ENCODE measurements at regions not wholly inside any gene's neighbourhood (a gene's known extent, or its start where the extent isn't known, plus 50 kb on each side); places are given as distances from the start of the nearest gene placed in this dataset.

DNA sequence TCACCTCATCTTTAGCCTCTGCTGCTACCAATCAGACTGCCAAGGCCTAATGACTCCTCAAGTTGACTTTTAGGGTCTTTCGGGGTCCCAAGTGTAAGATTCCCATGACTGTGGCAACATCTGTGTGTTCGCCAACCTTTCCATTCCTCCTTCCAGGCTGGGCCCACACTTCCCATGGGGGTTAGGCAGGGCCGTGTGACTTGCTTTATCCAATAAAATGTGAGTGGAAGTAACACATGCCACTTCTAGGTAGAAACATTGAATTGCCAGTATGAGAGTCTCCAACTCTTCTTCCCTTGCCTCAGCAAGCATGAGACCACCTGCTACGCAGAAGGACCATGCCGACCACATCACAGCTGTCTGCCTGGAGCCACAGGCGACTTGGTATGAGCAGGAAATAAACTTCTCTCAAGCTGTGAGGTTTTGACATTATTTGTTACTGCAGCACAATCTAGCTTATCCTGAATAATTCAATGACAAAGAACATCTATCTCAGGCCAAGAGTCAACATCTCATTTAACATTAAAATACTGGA is 190.4 kb upstream of the IER5L start:
- no peak for DNase-seq (ENCODE audit: extremely low read depth in 1 of 2, low read depth in 1 of 2)

DNA sequence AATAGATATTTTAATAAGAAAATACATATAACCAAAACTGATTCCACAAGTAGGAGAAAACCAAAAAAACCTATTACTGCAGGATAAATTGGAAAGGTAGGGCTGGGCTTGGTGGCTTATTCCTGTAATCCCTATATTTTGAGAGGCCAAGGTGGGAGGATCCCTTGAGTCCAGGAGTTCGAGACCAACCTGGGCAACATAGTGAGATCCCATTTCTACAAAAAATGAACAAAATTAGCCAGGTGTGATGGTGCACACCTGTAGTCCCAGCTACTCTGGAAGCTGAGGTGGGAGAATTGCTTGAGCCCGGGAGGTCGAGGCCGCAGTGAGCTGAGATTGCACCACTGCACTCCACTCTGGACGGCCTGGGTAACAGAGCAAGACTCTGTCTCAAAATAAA is 189.2 kb upstream of the IER5L start:
- no peak for DNase-seq (ENCODE audit: extremely low read depth in 1 of 2, low read depth in 1 of 2)

DNA sequence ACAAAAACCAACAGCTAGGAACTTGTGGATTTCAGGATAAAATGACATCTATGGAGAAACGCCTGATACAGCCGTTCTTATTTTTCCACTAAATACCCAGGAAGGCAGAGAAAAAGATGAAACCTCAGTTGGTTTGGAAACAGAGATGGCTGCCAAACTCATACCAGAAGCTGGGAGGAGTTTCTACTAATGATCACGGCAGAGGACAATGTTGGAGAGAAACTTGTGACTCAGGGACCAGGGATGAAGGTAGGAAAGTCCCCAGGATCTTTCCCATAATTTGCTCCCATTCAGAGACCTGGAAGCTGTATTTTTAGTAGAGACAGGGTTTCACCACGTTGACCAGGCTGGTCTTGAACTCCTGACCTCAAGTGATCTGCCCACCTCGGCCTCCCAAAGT is 187.1 kb upstream of the IER5L start:
- DNase-seq (ENCODE audit: extremely low read depth in 1 of 2, low read depth in 1 of 2): no peak

DNA sequence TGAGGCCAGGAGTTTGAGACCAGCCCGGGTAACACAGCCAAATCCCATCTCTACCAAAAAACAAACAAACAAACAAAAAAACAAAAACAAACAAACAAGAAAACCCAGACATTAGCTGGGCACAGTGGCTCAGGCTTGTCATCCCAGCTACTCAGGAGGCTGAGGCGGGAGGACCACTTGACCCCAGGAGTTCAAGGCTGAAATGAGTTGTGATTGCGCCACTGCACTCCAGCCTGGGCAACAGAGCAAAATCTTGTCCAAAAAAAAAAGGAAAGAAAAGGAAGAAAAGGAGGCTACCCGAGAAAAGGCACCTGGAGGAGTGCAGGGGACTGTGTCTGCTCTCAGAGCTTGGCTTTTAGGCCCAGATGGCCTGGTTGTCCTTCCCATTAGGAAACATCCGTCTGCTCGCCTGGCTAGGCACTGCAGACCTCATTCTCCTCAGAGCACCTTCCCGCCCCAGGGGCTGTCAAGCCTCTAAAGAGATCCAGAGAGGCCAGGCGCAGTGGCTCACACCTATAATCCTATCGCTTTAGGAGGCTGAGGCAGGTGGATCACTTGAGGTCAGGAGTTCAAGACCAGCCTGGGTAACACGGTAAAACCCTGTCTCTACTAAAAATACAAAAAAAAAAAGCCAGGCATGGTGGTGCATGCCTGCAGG is 185.3 kb upstream of the IER5L start:
- no peak for DNase-seq (ENCODE audit: extremely low read depth in 1 of 2, low read depth in 1 of 2)

DNA sequence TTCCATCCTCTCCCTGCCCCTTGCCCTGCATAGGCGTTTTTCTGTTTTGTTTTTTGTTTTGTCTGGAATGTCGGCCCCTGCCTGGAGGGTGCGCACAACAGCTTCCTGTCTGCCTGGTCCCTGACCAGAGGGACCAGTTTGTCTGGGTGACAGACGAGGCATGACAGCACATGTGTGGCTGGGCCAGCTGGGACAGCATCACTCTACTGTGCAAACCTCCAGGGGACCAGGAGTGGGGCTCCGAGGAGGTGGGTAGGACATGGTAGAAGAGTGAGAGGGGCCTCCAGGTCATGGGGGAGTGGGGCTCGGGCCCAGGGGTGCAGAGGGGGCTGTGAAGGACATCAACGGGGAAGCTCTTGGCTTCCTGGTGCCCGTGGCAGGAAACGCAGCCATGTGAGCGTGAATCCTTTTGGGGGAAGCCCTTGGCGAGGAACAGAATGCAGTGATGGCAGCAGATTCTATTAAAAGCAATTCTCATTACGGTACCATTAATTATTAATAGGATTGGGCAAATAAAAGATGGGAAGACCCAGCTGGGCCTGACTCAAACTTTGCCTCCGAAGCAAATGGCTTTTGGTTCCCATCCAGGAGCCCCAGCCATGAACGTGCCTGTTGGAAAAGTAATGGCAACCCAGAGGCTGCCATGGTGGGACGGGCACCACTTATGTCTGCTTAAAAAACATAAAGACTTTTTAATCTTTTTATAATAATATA is 184.4 kb upstream of the IER5L start:
- DNase-seq (ENCODE audit: extremely low read depth in 1 of 2, low read depth in 1 of 2): no peak

DNA sequence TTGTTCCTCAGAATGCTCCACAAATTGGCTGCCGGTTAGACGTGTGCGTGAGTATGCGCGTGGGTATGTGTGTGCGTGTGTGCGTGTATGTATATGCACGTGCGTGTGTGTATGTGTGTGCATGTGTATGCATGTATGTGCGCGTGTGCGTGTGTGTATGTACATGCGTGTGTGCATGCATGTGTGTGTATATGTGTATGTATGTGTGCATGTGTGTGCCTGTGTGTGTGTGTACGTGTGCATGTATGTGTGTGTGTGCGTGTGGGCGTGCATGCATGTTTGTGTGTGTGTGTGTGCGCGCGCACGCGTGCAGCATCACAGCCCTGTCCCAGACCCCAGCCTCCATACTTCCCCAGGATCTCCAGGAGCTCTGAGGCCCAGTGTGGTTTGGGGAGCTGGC is 183.1 kb upstream of the IER5L start:
- no peak for DNase-seq (ENCODE audit: extremely low read depth in 1 of 2, low read depth in 1 of 2)

DNA sequence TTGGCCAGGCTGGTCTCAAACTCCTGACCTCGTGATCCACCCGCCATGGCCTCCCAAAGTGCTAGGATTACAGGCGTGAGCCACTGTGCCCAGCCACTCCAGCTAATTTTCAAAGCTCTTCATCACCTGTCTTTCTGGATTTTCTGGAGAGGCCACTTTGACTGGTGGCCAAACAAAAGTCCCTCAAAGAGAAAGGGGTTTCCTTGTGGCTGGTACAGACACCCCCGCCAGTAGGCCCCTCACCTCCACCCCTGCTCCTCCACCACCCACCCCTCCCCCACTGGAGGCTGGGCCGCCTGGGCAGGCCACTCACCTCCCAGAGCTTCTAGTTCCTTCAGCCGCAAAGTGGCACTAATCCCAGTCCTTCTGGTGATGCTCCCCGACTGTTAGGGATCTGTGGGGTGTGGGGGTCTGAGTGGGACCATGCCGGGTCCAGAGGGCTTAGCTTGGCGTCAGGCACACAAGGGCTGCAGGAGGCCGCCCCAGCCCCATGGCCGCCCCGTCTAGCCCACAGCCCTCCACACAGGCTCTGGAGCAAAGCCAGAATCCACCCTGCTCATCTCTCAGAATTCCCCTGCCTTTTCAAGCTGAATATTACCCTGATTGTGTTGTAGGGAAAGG is 182.0 kb upstream of the IER5L start:
- DNase-seq (ENCODE audit: extremely low read depth in 1 of 2, low read depth in 1 of 2): no peak

DNA sequence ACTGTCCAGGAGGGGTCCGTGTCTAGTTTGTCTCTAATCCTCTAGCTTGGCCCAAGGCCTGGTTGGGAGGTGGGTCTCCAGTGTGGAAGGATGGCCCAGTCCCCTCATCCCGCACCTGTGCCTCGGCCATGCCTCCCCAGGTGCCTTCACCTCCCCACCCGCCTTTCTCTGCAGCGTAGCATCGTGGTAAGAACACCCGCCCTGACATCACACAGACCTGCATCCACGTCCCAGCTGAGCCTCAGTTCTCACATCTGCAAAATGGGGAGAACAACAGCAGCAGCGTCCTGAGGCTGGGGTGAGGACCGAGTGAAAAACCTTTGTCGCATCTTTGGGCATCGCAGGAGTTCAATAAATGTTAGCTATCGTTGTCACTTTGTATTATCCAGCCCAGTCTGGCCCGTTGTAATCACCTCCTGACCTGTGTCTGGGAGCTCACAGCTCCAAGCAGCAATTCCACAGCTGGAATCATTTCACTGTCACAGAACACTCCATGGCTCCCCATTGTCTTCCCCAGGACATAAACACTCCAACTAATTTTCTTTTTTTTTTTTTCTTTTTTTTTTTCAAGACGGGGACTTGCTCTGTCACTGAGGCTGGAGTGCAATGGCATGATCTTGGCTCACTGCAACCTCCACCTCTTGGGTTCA is 181.2 kb upstream of the IER5L start:
- no peak for DNase-seq (ENCODE audit: extremely low read depth in 1 of 2, low read depth in 1 of 2)

DNA sequence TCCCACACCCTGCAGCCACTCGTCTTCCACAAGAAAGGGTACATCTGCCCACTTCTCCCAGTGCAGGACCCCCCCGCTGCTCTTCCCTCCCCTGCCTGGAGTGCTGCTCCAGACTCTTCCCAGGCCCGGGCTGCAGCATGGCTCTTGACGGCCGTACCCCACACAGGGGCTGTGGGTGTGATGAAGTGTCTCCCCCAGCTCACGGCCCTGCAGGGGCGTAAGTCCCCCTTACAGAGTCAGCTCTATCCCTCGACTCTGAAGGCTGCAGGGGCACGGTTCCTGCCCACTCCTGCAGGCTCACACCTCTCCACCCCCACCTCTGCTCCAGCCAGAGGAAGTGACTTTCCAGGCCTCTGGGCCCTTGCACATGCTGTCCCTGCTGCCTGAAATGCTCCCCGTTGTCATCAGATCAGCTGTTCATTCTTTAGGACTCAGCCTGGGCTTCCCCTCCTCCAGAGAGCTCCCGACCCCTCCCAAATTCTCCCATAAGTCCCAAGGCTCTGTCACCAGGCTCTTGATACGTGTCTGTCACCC is 180.6 kb upstream of the IER5L start:
- DNase-seq (ENCODE audit: extremely low read depth in 1 of 2, low read depth in 1 of 2): no peak

DNA sequence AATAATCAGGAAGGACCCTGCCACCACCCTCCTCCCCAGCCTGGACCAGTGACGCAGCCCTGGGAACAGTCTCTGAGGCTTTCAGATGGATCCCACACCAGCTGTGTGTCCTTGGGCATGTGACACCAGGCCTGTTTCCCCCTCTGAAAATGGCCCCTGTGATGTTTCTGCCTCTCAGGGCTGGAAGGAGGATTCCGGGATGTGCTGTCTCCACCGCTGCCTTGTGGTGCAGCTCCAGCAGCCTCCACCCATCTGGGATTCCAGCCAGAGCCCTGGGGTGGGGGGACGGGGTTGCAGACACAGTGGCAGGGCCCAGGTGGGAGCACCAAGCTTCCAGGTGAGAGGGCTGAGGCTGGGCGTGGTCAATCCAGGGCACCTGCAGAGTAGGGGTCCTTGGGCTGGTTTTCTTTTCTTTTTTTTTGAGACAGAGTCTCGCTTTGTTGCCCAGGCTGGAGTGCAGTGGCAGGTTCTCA is 179.7 kb upstream of the IER5L start:
- no peak for DNase-seq (ENCODE audit: extremely low read depth in 1 of 2, low read depth in 1 of 2)

DNA sequence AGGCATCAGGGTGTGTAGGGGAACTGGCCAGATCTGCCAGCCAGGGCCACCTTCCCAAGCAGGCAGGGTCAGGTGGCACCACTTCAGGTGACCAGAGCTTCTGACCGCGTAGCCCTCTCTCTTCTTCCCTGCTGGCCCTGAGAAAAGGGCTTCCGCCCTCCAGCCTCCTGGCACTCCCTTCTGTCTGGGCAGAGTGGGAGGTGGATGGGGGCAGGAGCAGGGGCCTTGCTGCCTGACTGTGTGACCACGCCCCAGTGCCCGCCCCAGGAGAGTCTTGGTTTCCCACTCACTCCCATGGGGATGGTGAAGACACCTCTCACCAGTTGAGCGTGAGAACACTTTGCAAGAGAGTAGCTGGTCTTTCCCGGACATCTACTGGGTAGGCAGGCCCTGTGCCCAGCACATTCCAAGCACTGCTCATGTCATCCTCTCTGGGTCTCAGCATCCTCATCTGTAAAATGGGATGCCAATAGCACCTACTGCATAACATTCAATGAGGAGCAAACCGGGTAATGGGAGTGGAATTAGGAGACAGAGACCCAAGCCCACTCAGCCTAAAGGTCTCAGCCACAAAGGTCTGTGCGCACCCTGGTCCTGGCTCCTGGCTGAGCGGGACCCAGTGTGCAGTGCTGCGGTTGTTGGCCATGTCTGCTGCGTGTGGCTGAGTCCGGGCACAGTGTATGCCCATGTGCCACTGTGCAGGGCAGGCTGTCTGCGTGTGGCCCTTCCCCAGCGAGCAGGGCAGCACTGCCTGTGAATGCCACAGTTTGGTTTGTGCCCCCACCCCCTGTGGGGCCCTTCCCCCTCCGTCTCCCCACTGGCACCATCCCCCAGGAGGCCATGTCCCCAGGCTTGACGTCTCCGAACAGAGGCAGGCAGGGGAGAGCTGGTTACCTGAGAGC is 179.1 kb upstream of the IER5L start:
- no peak for DNase-seq (ENCODE audit: extremely low read depth in 1 of 2, low read depth in 1 of 2)

DNA sequence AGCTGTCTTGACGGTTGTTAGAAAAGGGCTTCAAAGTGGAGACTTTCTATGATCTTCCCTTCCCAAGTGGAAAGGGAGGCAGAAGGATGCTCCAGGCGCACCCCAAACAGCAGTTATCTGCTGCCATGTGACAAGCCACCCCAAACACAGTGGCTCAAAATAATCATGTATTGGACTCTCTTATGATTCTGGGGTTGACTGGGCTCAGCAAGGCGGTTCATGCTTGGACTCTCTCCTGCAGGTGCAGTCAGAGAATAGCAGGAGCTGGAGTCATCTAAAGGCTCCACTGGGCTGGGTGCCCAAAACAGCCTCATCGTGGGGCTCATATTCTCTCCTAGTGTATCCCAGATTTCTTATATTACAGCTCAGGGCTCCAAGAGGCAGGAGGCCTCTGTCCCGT is 177.6 kb upstream of the IER5L start:
- DNase-seq (ENCODE audit: extremely low read depth in 1 of 2, low read depth in 1 of 2): no peak

DNA sequence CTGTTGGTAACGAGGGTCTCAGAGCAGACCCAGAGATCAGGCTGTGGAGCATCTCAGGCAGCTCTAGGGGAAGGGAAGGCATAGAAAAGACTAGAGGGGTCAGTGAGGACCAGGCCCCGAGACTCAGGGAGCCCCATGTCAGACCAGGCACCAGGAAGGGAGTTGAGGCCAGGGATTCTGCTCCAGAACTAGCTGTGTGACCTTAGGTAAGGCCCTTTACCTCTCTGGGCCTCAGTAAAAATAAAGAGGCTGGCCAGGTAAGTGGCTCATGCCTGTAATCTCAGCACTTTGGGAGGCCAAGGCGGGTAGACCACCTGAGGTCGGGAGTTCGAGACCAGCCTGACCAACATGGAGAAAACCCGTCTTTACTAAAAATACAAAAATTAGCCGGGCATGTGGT is 176.4 kb upstream of the IER5L start:
- DNase-seq (ENCODE audit: extremely low read depth in 1 of 2, low read depth in 1 of 2): no peak

DNA sequence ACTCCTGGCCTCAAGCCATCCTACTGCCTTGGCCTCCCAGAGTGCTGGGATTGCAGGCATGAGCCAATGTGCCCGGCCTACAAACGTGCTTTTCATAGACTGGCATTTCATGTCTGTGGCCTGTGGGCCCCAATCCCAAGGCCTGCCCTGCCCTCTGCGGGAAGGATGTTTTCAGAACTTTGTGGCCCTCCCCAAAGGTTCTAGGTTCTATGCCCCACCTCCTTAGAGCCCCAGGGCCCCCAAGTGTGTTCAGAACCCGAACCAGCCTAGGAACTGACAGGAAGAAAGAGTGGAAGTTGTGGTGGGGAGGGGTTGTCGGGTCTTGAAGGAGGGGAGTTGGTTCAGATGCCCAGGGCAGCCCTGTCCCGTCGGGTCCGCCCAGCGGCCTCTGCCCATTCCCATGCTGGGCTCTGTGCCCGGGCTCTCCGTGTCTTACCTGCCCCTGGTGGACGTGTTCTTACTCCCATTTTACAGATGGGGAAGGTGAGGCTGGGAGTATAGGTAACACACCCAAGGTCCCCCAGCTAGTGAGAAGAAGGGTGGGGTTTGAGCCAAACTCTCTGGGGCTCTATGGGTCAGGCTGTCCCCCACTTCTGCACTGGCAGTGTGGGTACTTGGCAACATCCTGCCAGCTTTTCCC is 175.8 kb upstream of the IER5L start:
- DNase-seq (ENCODE audit: extremely low read depth in 1 of 2, low read depth in 1 of 2): no peak

DNA sequence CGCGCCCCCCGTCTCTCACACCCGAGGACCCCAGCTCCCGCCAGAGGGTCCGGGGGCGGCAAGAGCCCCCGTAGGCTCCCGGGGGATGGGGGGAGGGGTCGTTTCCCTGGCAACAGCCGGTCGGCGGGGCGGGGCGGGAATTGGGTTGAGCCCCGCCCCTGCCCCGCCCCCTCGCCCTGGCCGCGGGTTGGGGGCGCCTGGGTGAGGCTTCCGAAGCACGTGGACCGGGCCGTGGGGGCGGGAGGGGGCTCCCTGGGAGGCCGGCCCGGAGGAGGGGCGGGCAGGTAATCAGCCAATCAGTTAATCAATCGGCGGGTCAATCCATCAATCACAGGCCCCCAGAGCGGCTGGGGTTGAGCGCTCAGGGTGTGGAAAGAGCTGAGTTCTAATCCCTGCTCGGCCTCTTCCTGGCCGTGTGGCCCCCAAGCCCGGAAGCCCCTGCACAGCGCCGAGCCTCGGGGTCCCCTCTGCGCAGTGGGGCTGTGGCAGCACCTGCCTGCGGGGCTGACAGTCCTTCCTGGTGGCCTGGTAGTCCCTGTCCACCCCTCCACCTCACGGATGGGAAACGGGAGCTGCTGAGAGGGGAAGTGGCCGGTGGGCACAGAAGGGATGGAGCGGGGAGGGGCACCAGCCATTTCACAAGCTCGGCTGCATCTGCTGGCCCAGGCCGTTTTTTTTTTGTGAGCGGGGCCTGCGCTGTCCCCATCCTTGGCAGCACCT is 174.2 kb upstream of the IER5L start:
- DNase-seq (ENCODE audit: extremely low read depth in 1 of 2, low read depth in 1 of 2): no peak

DNA sequence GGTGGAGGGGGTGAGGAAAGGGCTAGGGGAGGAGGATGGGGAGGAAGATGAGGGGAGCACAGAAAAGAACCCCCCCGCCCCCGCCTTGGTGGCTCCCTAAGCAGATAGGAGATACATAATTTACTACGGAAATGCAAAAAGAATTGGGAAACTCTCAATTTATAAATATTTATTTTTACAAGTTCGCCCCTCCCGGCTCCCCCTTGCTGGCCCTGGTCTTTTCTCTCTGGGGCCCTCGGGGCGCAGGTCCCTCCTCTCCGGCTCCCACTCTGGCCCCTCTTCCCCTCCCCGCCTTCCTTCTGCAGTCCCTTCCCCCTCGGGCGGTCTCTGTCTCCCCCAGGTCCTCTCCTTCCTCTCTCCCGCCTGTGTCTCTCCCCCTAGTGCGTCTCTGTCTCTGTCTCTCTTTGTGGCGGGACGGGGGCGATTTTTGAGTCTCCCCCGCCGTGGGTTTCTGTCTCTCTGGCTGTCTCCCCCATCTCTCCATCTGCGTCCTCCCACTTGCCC is 173.6 kb upstream of the IER5L start:
- no peak for DNase-seq (ENCODE audit: extremely low read depth in 1 of 2, low read depth in 1 of 2)

DNA sequence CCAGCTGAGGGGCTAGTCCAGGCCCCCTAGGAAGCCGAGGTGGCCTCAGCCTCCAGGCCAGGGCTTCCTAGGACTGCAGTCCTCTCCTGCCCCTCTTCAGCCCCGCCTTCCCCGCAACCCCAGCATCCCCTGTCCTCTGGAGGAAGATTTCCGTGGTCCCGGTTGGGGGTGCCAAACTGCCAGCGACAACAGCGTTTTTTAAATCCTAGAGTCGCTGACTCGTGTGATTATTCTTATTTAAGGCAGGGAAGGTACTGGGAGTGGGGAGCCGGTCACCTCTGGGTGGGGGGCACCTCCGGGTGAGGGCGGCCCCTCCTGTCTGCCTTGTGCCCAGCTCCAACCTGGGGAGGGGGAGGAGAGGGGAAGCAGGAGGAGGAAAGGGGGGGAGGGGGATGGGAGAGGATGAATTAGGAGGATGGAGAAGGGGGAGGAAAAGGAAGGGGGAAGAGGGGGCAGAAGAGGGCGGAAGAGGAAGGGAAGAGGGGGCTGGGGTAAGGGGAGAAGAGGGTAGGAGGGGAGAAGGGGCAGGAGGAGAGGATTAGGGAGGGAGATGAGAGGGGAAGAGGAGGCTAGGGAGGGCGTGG is 173.1 kb upstream of the IER5L start:
- no peak for DNase-seq (ENCODE audit: extremely low read depth in 1 of 2, low read depth in 1 of 2)

DNA sequence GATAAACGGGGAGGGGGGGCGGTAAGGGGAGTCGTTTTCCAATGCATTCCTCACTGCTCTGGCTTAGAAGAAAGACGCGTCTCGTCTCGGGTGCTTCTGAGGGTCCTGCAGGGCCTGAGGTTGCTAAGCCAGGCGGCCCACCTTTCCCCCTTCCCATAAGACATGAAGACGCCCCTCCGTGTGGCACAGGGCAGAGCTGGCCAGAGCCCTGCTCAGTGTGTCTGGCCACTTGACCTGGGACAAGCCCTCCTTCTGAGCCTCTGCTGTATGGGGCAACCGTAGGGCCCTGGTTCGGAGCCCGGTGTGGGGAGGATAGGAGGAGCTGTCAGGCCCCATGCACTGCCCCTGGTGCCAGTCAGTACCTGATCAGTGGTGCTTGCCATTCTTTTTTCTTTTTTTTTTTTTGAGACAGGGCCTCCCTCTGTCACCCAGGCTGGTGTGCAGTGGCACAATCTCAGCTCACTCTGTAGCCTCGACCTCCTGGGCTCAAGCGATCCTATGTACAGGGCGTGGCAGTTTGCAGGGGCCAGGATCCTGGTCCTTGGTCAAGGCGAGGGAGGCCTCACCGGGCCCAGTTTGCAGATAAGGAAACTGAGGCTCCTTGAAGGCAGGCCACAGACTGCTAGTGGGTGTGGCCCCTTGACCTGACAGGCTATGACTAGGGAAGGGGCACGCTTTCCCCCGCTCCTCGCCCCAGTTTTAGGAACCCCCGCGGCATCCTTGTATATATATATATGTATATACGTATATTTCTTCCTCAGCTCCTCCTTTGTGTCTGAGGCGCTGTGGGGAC is 172.3 kb upstream of the IER5L start:
- no peak for DNase-seq (ENCODE audit: extremely low read depth in 1 of 2, low read depth in 1 of 2)
